ENCODE measurements at regions not wholly inside any gene's neighbourhood (a gene's known extent, or its start where the extent isn't known, plus 50 kb on each side); places are given as distances from the start of the nearest gene placed in this dataset.

GRCh38 chr2:223210489-223210888, 158.5 kb downstream of the KCNE4 start:
- no peak for DNase-seq
- H3K36me3 ChIP-seq, result no peaks in the 10 kb centered on the region
- intact Hi-C loops (cut with DNase I), result no loop called here
- H3K9me3 ChIP-seq, result peaks cover 0 to 3% of the 10 kb centered on the region in 2 donors
- H3K27ac ChIP-seq, result no peak overlapping the region
- H3K4me1 ChIP-seq (ENCODE audit: insufficient read depth), result peaks cover 8% of the 10 kb centered on the region
- WGBS, 3 donors, result 96 to 98% (median 97%) methylated on average over 2 of the region's 2 CpGs
- no peak overlapping the region for H3K4me3 ChIP-seq
- no peaks in the 10 kb centered on the region for H3K27me3 ChIP-seq
- TF ChIP-seq POLR2A (IDR thresholded peaks at IDR 0.05) (no peak), EP300 (IDR thresholded peaks at IDR 0.05) (no peak), CTCF (IDR thresholded peaks at IDR 0.05) (no peak)

DNA sequence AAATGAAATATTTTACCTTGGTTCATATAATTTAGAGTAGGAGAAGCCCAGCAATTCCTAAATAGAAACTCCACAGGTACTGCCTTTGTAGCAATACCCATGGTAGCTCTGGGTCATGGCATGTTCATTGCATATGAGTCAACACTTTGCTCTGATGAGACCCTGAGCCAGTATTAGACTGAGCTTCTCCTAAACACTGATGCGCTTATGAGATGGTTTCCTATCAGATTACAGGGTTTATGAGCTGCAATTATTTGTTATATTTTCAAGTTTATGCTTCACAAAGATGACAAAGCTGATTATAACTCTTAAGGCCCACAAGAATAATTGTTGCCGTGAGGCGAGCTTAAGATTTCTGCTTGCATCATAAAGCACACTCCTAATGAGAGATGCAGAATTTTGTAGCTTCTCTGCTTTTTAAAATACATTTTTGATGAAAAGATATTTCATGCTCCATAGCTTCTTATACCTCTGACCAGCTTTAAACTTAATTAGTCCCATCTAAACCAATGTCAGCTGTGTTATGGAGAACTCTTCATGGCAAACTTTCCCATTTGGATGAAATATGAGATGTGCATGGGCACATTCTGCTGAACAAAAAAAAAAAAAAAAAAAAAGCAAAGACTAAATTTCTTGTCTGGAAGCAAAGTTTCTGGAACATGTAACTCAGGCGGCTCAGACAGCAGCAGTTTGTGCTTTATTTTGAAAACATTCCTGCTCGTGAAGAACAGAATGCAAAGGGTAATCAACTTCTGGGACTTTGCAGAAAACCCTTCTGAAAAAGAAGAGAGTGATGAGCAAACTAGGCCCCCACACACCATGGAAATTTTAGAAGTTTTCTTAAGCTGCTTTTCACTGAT, 162.6 kb downstream of the KCNE4 start:
- Histone ChIP-seq H3K27me3 (no peaks in the 10 kb centered on the region), H3K27ac (peak overlapping the region in 1 of 2 donors; percentile 11), H3K4me3 (no peak overlapping the region), H3K36me3 (no peaks in the 10 kb centered on the region), H3K9me3 (no peaks in the 10 kb centered on the region), H3K4me1 (ENCODE audit: insufficient read depth) (peaks cover 8% of the 10 kb centered on the region)
- WGBS, 3 donors, result 30 to 39% (median 39%) methylated on average over 5 of the region's 5 CpGs
- no peak for TF ChIP-seq POLR2A (IDR thresholded peaks at IDR 0.05)
- no peak for TF ChIP-seq EP300 (IDR thresholded peaks at IDR 0.05)
- TF ChIP-seq CTCF (IDR thresholded peaks at IDR 0.05), result no peak
- intact Hi-C loops (cut with DNase I), result no loop called here
- DNase-seq, result no peak

- no peaks in the 10 kb centered on the region for H3K27me3 ChIP-seq
- no peaks in the 10 kb centered on the region for H3K36me3 ChIP-seq
- peaks cover 8% of the 10 kb centered on the region for H3K4me1 ChIP-seq (ENCODE audit: insufficient read depth)
- TF ChIP-seq POLR2A (IDR thresholded peaks at IDR 0.05) (no peak), EP300 (IDR thresholded peaks at IDR 0.05) (no peak), CTCF (IDR thresholded peaks at IDR 0.05) (no peak)
- no peak overlapping the region for H3K4me3 ChIP-seq
- H3K27ac ChIP-seq, result peak overlapping the region in 1 of 2 donors; percentile 11
- DNase-seq, result peak in 1 of 5 donors; percentile 26
- H3K9me3 ChIP-seq, result no peaks in the 10 kb centered on the region
- intact Hi-C loops (cut with DNase I), result no loop called here
- whole genome bisulfite sequencing, 3 donors, result 0 to 13% (median 1%) methylated on average over 2 of the region's 2 CpGs
Measured at GRCh38 chr2:223215254-223215516, 163.2 kb downstream of the KCNE4 start.

GRCh38 chr2:223217373-223217772, 165.4 kb downstream of the KCNE4 start:
- peaks cover 8% of the 10 kb centered on the region for H3K4me1 ChIP-seq (ENCODE audit: insufficient read depth)
- H3K36me3 ChIP-seq, result no peaks in the 10 kb centered on the region
- no peak overlapping the region for H3K4me3 ChIP-seq
- no peak for TF ChIP-seq CTCF (IDR thresholded peaks at IDR 0.05)
- no peak for TF ChIP-seq POLR2A (IDR thresholded peaks at IDR 0.05)
- no peak for TF ChIP-seq EP300 (IDR thresholded peaks at IDR 0.05)
- no peak for DNase-seq
- intact Hi-C loops (cut with DNase I), result no loop called here
- H3K27ac ChIP-seq, result no peak overlapping the region
- no peaks in the 10 kb centered on the region for H3K27me3 ChIP-seq
- H3K9me3 ChIP-seq, result no peaks in the 10 kb centered on the region
